HepG2 (cell line): ENCODE measurements at regions not wholly inside any gene's neighbourhood (a gene's known extent, or its start where the extent isn't known, plus 50 kb on each side); places are given as distances from the start of the nearest gene placed in this dataset.

Experiments used
- CTCF ChIP-seq: sonication (generic); formaldehyde crosslinking; IDR thresholded peaks from 2 replicates; pipeline ENCODE4 v1.5.0; 2020; ENCODE audit warnings: mild to moderate bottlenecking, missing genetic modification reagents, moderate library complexity
- GABPA ChIP-seq, 2 experiments: IDR thresholded peaks; 2 replicates each; pipeline ENCODE4 v1.6.1; 2011 to 2016; ENCODE audit warnings: low read depth in 2 of 2, low read length in 1 of 2, missing biosample characterization in 1 of 2, missing genetic modification characterization in 1 of 2
- HNRNPK ChIP-seq: fragments of 200-400 bp; formaldehyde crosslinking; IDR thresholded peaks from 2 replicates; pipeline ENCODE4 v1.6.1; 2018; ENCODE audit warnings: low read length, low read depth, moderate library complexity, mild to moderate bottlenecking; ENCODE audit not compliant: poor library complexity, severe bottlenecking
- POLR2AphosphoS5 ChIP-seq: IDR thresholded peaks from 2 replicates; pipeline ENCODE4 v1.6.1; 2012; ENCODE audit warnings: low read depth, low read length
- ZBTB46 ChIP-seq: sonication (generic); formaldehyde crosslinking; IDR thresholded peaks from 2 replicates; pipeline ENCODE4 v1.4.0; 2020; ENCODE audit warnings: mild to moderate bottlenecking, missing genetic modification reagents, borderline replicate concordance
- ZNF646 ChIP-seq: sonication (generic); formaldehyde crosslinking; IDR thresholded peaks from 2 replicates; pipeline ENCODE4 v1.9.0; 2021; ENCODE audit warnings: mild to moderate bottlenecking, missing genetic modification reagents

- TF ChIP-seq HNRNPK (no peak), POLR2AphosphoS5 (no peak), GABPA (IDR thresholded peaks at IDR 0.05; ENCODE audit: low read depth, low read length) (no peak), GABPA (CRISPR knock-in tag; IDR thresholded peaks at IDR 0.05; ENCODE audit: low read depth) (no peak), ZNF646 (CRISPR knock-in tag) (no peak), CTCF (CRISPR knock-in tag) (no peak), ZBTB46 (CRISPR knock-in tag) (no peak)
Measured at GRCh38 chr3:82137861-82138260, 376.4 kb upstream of the GBE1 start.
